Muscle of back (tissue), 3 donors: ENCODE measurements at regions not wholly inside any gene's neighbourhood (a gene's known extent, or its start where the extent isn't known, plus 50 kb on each side); places are given as distances from the start of the nearest gene placed in this dataset.
"Not testable (repeated sequence)": the region's sequence is repeated elsewhere in the genome, so short reads cannot be mapped to it uniquely, and the experiment has no call there.

ENCODE experiments used
- DNase-seq, 3 donors: peaks; one replicate each; pipeline versions ENCODE4 v3.0.0 to v3.0.0-alpha.2; 2013

DNA sequence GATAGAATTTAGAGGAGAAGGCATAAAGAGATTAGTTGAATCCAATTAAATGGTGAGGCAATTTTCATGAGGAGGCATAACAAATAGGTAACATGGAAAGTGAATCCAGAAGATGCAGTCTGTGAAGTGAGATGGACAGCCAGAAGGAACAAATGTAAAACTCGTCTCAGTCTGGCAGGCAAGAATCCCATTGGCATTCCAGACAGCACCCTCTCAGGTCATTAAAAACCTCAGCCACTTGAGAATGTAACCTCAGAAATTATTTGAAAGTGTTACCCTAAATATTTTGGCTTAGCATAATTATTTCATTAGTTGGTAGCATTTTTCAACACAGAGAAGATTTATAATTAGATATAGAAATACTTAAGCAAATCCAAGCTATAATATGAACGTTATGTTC is 342.3 kb downstream of the LRRC3B start:
- no peak for DNase-seq

DNA sequence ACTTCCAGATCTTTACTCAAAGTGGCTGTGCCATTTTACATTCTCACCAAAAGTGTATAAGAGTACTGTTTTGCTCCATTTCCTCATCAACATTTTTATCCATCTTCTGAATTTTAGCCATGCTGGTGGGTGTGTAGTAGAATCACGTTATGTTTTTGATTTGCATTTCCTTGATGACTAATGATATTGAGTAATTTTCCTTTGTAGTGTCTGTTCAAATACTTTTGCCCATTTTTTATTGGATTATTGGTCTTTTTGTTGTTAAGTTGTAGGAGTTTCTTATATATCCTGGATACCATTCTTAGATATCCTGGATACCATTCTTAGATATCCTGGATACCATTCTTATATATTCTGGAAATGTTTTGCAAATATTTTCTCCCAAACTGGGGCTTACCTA is 344.9 kb downstream of the LRRC3B start:
- DNase-seq, result no peak

DNA sequence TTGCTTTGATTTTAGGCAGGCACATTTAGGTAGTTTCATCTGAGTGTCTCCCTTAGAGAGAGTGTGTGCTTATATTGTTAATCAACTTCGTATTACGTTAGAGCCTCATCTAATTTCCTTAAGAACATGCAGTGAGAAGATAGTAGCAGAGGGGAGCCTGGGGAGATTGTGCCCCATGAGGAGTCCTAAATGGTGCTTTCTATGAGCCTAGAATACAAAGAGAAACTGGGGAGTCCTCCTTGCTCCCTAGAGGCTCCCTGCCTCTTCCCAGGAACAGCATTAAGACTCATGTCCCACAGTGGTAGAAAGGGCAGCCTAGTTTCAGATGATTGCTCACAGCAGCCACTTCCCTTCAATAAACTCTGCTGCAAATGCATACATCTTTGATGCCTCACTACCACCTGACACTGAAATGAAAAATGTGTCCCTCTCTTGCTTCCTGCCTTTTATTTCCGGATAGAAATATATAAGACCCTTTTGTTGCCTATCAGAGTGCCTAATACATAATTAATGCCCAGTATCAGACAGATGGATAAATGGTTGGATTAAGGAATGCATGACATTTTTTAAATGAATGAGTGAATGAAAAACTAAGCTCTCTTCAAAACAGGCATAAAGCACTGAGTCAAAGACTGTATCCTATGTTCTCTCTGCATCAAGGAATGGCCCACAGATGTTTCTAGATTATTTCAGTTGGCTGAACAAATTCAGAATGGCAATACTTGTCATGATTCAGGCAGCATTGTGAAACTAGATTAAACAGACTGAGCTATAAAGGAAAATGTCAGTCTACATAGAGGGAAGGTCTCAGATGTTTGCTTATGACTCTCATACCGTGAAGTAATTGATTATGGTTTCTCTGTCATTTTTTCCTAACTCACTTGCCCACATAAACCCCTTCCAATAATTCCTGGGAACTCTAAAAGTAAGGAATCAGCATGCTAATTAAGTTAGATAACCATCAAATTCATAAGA is 362.1 kb downstream of the LRRC3B start:
- peak in 2 of 3 donors; percentile 6 to 19 for DNase-seq

DNA sequence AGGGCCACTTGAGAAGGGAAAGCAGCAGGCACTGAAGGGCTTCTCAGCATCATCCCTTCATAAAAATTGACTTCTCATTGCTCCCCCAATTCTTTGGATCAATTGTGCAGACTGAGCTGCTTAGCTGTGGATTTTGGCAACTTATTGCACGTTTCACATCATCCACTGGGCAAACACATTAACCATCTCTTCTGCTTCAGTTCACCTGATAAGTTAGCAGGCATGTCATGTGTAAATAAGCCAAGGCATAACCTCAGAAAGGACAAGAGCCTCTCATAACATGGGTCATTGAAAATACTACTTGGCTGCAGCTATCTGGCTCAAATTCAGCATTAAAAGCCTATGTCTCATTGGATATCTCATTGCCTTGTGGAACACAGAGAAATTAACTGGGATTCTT is 366.5 kb downstream of the LRRC3B start:
- no peak for DNase-seq

DNA sequence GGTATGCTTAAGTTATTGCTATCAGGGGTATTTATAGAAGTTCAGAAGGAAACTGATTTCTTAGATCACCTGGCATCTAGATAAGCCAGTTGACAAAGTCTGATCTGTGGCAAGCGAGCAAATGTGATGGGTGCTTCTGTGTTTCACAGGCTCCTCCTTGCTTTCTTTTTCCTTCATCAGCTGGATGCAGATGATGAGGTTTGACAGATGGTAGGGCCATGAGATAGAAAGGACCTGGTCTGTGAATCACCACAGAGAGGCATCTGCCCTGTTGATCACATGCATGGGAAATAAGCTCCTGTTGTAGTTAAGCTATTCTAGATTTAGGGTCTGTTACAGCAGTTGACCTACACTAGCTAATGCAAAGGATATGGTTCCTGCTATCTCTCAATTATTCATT is 372.0 kb downstream of the NEK10 start:
- no peak for DNase-seq

DNA sequence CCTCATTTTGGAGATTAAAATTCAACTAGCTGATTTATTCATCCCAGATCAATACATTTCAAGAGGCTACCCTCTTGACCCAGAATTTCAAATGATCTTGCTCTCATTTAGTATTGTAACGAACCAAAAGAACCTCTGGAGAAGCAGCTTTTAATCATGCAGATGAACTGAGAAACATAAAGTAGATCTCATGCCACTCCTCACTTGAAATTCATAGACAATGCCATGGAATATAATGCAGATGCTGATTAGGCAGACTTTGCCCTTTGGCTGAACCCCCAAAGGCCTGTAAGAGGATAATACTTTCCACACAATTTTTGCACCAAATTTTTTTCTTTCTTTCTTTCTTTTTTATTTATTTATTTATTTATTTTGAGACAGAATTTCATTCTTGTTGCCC is 358.3 kb downstream of the NEK10 start:
- DNase-seq, result no peak

DNA sequence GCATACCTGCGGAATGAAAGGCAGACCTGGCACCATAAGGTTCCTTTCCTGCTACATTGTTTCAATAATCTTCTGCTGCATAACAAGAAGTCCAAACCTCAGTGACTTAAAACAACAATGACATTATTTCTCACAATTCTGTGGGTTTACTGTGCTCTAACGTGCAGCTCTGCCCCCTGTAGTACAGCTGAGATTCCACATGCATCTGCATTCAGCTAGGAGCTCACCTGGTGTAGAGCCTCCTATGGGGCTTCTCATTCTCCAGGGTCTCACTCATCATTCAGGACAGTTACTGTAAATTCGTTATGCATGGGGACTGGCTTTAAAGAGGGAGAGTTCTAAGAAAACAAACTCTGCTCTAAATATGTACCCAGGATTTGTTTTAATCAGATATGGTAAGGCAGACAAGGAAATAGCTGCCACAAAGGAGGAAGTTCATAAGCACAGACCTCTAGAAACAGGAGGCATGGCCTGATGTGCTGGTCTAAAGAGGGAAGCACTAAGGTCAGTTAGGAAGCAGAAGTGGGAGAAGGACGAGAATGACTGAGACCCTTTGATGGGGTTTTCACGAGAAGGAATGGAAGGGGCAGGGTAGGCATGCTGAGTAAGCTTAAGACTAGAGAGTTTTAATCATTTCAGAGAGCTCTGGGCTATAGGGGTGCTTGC is 347.0 kb downstream of the NEK10 start:
- no peak for DNase-seq

DNA sequence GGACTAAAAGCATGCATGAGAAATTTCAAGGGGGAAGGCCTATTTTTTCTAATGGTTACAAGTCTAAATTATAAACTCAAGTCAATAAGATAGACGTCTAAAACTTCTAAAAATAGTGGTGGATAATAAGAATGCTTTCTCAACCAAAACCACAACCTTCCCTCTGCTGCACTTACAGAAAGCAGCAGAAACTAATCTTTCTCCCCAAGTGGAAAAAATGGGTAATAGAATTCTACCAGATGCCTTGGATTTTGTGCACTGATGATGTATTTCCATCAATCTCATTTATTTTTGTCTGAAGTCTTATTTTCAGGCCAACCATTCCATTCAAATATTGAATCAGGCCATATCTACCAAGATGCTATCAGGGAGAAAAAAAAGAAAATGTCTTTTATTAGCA is 344.7 kb downstream of the NEK10 start:
- DNase-seq, result no peak

DNA sequence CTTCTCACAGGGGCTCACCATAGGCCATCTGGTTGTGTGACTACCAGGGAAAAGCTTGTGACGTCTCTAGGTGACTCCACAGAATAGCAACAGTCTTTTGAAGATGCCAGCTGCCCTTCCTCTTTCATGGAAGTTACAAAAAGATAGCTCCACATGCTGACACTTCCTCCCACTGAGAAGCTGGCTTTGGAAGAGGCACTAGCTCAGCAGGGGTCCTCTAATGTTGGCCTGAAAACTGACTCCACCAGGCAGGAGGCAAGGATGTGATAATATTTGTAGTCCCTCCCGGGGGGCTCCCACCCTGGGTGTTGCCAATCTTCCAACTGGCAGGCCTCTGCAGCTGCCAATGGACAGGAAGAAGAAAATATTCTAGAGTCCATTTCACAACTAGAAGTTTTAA is 343.5 kb downstream of the NEK10 start:
- DNase-seq, result no peak

DNA sequence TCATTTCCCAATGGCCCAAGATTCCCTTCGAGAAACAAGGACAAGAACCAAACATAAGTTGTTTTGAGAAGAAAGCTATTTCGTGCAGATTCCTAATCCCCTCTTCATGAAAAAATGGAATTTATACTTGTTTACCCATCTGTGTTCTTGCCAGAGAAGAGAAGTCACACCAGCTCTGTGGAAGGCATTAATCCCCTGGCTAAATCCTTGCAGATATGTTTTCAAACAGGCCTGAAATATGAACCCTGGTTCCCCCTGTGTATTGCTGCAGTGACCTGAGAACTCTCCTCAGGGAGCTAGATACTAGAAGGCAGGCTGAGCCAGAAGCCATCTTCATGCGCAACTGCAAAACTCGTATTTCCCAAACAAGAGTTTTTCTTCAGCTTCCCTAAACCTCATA is 337.7 kb downstream of the NEK10 start:
- peak in 2 of 3 donors; percentile 17 to 23 for DNase-seq

DNA sequence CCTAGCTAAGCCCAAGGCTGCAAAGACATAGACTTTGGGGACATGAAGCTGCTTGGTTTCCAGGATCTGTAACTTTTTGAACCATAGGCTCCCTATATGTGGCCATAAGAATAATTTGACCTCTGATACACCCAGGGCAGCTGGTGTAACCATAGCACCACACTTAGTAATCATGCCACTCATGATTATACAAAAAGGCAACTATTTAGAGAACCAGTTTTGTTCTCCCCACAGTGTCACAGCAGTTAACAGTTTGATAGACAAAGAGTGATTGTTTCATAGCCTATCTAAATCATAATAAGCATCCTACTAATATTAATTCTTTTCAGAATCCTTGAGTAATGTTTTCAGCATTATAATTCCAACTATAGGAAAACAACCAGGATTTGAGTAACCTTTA is 334.9 kb downstream of the NEK10 start:
- no peak for DNase-seq

DNA sequence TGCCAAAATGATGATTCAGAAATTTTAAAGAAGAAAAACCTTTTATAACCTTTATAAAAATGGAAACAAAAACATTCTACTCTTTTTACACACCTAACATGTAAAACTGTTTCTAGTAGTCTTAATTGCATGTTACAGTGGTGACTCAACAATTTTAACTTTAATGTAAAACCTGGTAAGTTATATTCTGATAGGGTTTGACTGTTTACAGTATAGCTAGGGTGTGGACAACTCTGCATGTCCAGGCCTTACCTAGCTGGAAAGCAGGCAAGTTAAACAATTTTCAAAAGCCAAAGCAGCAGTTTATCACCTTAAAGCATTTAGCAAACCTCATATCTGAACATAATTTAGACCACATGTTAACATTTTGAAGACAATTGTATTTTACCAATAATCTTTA is 328.5 kb downstream of the NEK10 start:
- no peak for DNase-seq

DNA sequence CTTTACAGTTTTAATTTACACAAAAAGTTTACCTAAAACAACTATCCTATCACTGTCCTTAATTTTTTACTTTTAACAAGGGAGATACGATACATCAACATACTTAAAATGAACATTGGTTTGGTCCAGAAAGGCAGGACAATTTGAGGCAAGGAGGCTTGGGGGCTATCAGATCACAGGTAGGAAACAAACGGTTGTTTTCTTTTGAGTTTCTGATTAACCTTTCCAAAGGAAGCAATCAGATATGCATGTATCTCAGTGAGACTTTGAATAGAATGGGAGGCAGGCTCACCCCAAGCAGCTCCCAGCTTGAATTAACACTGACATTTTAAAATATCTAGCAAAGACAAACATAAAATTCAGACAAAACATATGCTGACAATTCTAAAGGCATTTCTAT is 326.6 kb downstream of the NEK10 start:
- not testable (repeated sequence) for DNase-seq

DNA sequence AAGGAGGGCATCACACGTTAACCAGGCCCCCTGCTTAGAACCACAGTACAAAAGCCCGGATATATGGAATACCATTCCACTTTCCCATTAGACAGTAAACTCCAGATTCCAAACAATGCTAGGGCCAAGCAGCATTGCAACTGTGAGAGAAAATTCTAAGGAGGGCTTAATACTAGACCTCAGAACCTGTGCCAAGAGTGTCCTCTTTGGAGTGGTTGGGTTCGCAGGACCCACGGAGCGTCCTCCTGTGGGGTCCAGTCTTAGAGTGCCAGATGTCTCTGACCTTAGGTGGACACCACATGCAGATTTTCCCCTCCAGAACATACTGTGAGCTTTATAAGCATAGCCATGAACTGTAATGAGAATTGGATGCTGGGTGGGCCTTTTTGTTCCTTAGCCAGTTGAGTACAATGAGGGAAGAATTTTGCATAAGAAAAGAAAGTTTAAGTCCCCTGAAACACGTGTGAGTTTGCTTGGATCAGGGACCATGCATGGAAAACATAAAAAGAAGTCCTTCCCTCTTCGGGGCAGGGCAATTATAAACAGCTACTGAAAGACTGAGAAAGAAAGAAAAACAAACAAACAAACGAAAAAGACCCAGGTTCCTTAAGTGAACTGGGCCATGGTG is 325.7 kb downstream of the NEK10 start:
- DNase-seq, result no peak

DNA sequence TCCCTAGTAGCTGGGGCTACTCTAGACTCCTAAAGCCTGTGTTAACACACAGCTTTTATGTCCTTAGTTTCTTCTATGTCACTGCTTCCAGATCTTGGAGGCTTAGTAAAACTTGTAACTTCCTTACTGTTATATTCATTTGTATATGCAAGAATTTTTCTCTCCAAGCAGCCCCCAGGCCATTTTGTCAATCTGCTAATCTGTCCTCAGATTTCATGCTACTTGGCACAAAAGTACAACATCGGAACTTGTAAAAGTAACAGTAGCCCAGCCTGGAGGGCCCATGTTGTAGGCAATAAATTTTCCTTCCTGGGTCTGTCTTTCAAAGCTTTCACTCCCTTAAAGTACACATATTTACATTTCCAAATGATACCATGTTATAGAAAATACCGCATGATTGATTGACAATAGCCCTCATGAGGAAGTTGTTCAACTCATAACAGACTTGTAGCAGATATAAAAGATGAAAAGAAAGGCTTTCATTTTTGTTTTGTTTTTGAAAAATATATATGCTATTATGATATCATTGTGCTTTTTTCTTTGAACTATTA is 324.2 kb downstream of the NEK10 start:
- DNase-seq, result no peak

DNA sequence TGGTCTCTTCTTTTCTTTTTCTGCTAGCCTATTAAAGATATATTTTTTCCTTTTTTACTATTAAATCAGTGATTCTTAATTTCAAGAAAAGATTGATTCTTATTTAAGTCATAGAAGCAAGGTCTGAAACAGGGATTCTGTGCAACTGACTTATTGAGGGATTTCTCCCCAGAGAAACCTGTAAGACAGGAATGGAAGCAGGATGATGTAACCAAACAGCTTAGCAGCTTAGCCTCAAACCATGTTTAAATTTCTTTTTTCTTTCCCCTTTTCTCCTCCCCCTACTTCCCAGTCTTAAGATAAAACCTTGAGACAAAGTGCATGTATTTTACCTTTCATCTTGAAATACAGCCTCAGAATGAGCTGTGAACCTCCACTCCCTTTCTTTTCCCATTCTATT is 322.8 kb downstream of the NEK10 start:
- no peak for DNase-seq

DNA sequence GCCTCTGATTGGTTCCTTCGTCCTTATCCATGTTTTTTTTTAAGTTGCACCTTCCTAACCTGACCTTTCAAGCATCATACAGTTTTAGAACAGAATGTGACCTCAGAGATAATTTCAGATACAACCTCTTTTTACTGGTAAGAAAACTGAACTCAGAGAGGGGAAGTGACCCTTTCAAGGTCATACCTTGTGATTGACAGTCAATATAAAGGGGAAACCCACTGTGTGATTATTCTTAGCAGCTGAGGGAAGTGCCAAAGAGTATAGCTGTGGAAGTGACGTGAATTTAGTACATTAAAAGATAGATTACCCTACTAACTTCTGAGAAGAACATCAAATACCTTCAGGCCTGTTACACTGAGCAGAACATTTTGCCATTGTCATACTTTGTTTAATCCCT is 319.4 kb downstream of the NEK10 start:
- DNase-seq, result no peak

DNA sequence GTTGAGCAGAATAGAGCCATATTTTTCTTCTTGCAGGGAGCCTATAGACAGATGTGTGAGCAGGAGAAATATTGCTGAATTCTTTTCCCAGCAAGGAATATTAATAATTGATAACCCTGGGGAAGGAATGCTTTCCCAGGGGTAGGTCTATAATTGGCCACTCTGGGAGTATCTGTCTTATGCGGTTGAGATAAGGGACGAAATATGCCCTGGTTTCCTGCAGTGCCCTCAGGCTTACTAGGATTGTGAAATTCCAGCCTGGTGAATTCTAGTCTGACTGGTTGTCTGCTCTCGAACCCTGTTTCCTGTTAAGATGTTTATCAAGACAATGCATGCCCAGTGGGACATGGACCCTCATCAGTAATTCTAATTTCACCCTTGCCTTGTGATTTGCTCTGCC is 317.7 kb downstream of the NEK10 start:
- DNase-seq, result not testable (repeated sequence)

DNA sequence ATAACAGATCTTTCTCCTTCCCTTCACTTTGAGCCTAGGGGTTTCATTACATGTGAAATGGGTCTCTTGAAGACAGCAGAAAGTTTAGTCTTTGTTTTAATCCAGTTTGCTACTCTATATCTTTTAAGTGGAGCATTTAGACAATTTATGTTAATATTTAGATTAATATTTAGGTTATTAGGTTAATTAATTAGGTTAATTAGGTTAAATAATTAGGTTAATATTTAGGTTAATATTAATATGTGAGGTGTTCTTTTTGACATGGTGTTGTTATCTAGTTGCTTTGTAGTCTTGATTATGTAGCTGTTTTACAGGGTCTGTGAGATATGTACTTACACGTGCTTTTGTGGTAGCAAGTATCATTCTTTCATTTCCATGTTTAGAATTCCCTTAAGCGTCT is 312.9 kb downstream of the NEK10 start:
- DNase-seq, result no peak

DNA sequence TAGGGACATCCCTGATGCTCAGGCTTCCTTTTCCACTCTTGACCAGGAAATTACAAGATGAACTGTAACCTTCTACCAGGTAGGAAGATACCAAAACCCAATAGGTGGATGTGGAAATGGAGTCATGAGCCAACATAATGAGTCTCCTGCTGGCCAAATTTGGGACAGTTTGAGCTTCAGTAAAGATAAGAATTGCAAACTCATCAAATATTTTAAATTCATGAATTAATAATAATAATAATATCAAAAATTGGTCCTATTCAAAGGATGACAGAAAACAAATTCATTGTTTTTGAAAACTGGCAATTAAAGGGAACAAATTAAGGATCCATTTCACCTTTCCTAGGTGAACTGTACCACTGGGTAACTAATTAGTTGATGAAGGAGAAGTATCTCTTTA is 309.7 kb downstream of the NEK10 start:
- no peak for DNase-seq
